Stimulated activated naive CD8-positive, alpha-beta T cell treated with anti-CD3 and anti-CD28 coated beads, Interleukin-15, Interleukin-2, amounts not matched to agents 100 ng/mL and 50 ng/mL, for 24 hours (primary cell): ENCODE measurements at regions not wholly inside any gene's neighbourhood (a gene's known extent, or its start where the extent isn't known, plus 50 kb on each side); places are given as distances from the start of the nearest gene placed in this dataset.
"Not testable (repeated sequence)": the region's sequence is repeated elsewhere in the genome, so short reads cannot be mapped to it uniquely, and the experiment has no call there.

Source experiments
- H3K27ac Mint-ChIP-seq: one replicate; pipeline ENCODE4 v1.8.0; 2021; ENCODE audit warnings: mild to moderate bottlenecking, mixed read lengths
- H3K27me3 Mint-ChIP-seq: one replicate; pipeline ENCODE4 v1.8.0; 2021; ENCODE audit warnings: mixed read lengths
- H3K36me3 Mint-ChIP-seq: one replicate; pipeline ENCODE4 v1.8.0; 2021; ENCODE audit warnings: low read depth, mixed read lengths
- H3K4me1 Mint-ChIP-seq: one replicate; pipeline ENCODE4 v1.8.0; 2021; ENCODE audit warnings: low read depth, mixed read lengths
- H3K4me3 Mint-ChIP-seq: one replicate; pipeline ENCODE4 v1.8.0; 2021; ENCODE audit warnings: mild to moderate bottlenecking, mixed read lengths
- H3K9me3 Mint-ChIP-seq: one replicate; pipeline ENCODE4 v1.8.0; 2021; ENCODE audit warnings: mixed read lengths

DNA sequence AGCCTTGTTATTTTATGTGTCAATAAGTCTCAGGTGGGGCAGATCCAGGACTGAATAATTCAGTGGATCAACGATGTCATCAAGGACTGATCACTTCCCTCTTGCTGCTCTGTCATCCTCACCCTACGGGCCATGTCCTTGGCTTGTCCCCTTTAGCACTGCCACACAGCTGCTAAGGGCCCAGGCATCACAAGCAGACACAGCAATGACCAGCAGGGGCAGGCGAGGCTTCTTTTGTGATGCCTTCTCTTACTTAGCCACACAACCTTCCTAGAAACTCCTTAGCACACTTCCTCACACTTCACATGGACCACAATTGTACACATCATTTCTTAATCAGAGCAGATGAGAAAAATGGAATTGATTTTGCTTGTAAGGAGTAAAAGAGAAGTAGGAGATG, 356.3 kb upstream of the SOX9 start:
- H3K36me3 Mint-ChIP-seq = no peaks in the 10 kb centered on the region
- peaks cover 13% of the 10 kb centered on the region for H3K9me3 Mint-ChIP-seq
- no peak overlapping the region for H3K27ac Mint-ChIP-seq
- no peaks in the 10 kb centered on the region for H3K4me1 Mint-ChIP-seq
- no peak overlapping the region for H3K4me3 Mint-ChIP-seq
- H3K27me3 Mint-ChIP-seq = no peaks in the 10 kb centered on the region

DNA sequence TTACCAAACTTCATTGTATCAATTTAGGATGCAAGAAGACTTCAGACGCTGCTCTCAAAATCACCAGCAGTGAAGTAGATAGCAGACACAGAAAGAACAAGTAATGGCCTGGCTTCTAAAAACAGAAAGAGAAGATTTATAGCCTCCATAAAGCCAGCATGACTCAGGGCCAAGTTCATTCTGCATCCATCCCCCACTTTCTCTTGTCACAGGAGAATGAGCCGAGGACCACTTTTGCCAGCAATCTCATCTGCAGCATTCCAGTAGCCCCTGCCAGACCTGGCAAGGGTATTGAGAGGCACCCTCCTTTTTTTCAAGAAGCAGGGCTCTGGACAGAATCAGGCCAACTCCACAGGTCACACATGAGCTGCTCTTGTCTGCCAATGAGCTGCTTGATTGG, 355.4 kb upstream of the SOX9 start:
- peaks cover 17% of the 10 kb centered on the region for H3K9me3 Mint-ChIP-seq
- no peak overlapping the region for H3K27ac Mint-ChIP-seq
- H3K4me3 Mint-ChIP-seq = no peak overlapping the region
- H3K36me3 Mint-ChIP-seq = no peaks in the 10 kb centered on the region
- no peaks in the 10 kb centered on the region for H3K27me3 Mint-ChIP-seq
- H3K4me1 Mint-ChIP-seq = no peaks in the 10 kb centered on the region

DNA sequence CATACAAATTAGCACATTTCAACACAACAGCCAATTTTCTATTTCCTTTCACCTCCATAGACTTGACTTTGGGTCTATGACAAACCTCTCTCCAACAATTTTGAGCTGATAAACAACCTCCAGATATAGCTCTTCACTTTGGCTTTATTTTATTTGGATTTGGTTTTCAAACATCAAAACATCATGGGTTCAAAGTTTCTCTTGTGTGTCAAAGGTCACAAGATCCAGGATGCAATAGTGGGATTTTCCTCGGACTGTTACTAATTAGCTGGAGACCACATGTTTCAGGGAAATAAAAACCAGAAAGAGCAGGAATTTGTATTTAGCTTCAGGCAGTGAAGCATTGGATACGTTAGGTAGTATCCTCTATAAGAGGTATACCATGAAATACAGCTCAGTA, 351.0 kb upstream of the SOX9 start:
- H3K27ac Mint-ChIP-seq = no peak overlapping the region
- H3K36me3 Mint-ChIP-seq = no peaks in the 10 kb centered on the region
- H3K27me3 Mint-ChIP-seq = no peaks in the 10 kb centered on the region
- H3K4me3 Mint-ChIP-seq = no peak overlapping the region
- H3K9me3 Mint-ChIP-seq = peaks cover 26% of the 10 kb centered on the region
- H3K4me1 Mint-ChIP-seq = no peaks in the 10 kb centered on the region

DNA sequence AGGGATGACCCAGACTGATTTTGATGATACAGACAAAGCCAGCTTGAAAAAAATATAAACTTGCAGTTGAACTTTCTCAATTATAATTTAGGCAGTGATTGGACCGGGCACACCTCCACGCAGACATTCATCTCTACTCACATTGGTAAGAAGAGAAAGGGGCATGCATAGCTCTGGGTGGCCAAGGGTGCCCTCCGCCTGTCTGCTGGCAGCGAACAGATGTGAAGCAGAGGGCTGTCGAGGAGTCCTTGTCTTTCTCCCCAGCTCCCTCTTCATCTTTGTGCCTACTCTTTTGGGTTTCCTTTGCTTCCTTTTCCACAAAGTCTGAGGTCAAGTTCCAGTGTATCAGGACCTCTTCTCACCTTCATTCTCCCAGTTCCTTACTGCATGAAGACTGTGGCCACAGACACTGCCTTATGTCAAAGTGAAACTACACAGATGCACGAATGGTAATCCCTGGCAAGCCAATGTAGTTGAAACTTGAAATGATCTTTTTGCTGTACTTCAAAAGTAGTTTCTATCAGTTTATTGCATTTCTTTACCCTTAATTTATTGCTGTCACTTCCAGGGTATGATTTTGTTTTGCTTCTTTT, 343.7 kb upstream of the SOX9 start:
- Mint-ChIP-seq H3K36me3 (no peaks in the 10 kb centered on the region), H3K4me1 (no peaks in the 10 kb centered on the region), H3K9me3 (peaks cover 5% of the 10 kb centered on the region), H3K27me3 (no peaks in the 10 kb centered on the region), H3K4me3 (no peak overlapping the region), H3K27ac (no peak overlapping the region)

DNA sequence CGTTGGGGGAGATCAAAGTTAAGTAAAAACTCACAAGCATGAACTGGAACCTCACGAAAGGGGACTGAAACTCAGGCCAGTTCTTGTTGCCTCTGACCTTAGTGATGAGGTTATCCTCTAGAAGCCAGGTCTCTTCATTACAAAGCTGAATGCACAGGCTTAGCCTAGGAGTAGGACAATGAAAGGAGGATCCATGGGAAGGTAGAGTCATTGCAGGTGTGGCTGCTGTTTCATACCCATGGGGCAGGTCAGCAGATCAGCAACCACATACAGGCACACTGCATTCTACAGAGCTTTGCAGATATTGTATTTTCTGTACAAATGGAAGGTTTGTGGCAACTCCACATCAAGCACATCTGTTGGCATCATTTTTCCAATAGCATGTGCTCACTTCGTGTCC, 341.3 kb upstream of the SOX9 start:
- Mint-ChIP-seq H3K9me3 (no peaks in the 10 kb centered on the region), H3K27me3 (no peaks in the 10 kb centered on the region), H3K4me1 (no peaks in the 10 kb centered on the region), H3K4me3 (no peak overlapping the region), H3K27ac (no peak overlapping the region), H3K36me3 (no peaks in the 10 kb centered on the region)

DNA sequence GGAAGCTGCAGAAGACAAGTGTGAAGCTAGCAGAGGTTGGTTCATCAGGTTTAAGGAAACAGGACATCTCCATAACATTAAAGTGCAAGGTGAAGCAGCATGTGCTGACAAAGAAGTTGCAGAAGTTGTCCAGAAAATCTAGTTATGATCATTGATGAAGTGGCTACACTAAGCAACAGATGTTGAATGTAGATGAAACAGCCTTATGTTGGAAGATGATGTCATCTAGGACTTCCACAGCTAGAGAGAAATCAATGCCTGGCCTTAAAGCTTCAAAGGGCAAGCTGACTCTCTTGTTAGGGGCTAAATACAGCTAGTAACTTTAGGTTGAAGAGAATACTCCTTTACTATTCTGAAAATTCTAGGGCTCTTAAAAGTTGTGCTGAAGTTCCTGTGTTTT, 340.2 kb upstream of the SOX9 start:
- H3K9me3 Mint-ChIP-seq = peaks cover 7% of the 10 kb centered on the region
- no peaks in the 10 kb centered on the region for H3K36me3 Mint-ChIP-seq
- H3K4me1 Mint-ChIP-seq = no peaks in the 10 kb centered on the region
- no peak overlapping the region for H3K27ac Mint-ChIP-seq
- no peaks in the 10 kb centered on the region for H3K27me3 Mint-ChIP-seq
- no peak overlapping the region for H3K4me3 Mint-ChIP-seq

DNA sequence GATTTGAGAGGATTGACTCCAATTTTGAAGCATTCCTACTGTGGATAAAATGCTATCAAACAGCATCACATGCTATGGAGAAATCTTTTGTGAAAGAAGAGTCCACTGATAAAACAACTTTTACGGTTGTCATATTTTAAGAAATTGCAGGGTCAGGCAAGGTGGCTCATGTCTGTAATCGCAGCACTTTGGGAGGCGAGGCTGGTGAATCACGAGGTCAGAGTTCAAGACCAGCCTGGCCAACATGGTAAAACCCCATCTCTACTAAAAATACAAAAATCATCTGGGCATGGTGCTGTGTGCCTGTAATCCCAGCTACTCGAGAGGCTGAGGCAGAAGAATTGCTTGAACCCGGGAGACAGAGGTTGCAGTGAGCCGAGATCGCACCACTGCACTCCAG, 338.8 kb upstream of the SOX9 start:
- peaks cover 12% of the 10 kb centered on the region for H3K9me3 Mint-ChIP-seq
- not testable (repeated sequence) for H3K4me3 Mint-ChIP-seq, H3K4me1 Mint-ChIP-seq, H3K27ac Mint-ChIP-seq, H3K36me3 Mint-ChIP-seq, H3K27me3 Mint-ChIP-seq

DNA sequence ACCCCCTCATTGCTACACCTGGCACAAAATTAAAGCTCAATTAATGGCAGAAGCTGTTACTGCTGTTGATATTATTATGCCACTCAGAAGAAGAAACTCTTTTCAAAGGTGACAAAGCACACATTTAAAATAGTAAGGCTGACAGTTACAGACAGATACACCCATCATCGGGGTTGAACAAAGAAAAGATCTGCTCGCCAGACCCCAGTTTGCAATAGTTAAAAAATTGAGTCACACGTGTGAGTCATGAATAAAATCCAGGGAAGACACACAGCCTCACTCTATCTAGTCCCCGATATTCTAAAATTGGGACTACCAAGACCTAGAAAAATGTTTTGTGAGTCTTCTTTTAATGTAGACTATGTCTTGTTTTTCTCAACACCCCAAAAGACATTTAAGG, 330.0 kb upstream of the SOX9 start:
- peaks cover 9% of the 10 kb centered on the region for H3K9me3 Mint-ChIP-seq
- no peaks in the 10 kb centered on the region for H3K4me1 Mint-ChIP-seq
- H3K36me3 Mint-ChIP-seq = no peaks in the 10 kb centered on the region
- no peak overlapping the region for H3K27ac Mint-ChIP-seq
- H3K4me3 Mint-ChIP-seq = no peak overlapping the region
- no peaks in the 10 kb centered on the region for H3K27me3 Mint-ChIP-seq

DNA sequence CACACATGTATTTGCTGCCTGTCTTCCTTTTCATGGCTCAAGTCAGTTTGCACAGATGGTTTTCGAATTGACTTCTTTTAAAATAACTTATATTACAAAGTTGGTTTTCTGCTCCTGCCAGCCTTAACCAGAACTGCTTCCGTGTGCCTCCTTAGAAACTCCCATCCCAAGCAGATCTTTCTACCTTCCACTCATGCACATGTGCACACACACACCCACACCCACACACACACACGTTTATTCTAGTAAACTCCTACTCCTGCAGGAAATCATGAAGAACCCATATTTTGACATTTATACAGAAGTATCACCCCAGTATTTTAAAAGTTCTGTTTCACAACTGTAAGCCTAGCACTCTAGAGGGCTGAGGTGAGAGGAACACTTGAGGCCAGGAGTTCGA, 329.5 kb upstream of the SOX9 start:
- Mint-ChIP-seq H3K4me3 (no peak overlapping the region), H3K9me3 (peaks cover 11% of the 10 kb centered on the region), H3K27me3 (no peaks in the 10 kb centered on the region), H3K36me3 (no peaks in the 10 kb centered on the region), H3K4me1 (no peaks in the 10 kb centered on the region), H3K27ac (no peak overlapping the region)

DNA sequence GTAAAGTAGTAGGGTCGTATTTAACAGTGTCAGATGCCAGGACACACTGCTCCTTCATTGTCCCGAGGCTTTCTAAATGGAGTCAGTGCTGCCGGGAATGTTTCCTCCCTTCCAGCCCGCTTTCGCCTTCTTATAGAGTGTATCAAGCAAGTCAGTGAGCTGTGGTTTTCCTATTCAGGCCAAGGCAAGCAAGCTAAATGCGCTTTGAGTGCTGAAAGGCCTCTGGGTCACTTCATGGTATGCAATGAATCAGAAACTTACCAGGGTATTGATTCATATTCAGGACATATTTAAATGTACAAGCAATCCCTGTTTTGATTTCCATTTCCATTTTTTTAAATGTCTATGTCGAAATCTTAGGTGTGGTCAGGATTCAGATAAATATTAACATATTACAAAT, 327.9 kb upstream of the SOX9 start:
- no peak overlapping the region for H3K27ac Mint-ChIP-seq
- H3K27me3 Mint-ChIP-seq = no peaks in the 10 kb centered on the region
- H3K9me3 Mint-ChIP-seq = peaks cover 8% of the 10 kb centered on the region
- H3K4me3 Mint-ChIP-seq = no peak overlapping the region
- H3K36me3 Mint-ChIP-seq = no peaks in the 10 kb centered on the region
- H3K4me1 Mint-ChIP-seq = no peaks in the 10 kb centered on the region

DNA sequence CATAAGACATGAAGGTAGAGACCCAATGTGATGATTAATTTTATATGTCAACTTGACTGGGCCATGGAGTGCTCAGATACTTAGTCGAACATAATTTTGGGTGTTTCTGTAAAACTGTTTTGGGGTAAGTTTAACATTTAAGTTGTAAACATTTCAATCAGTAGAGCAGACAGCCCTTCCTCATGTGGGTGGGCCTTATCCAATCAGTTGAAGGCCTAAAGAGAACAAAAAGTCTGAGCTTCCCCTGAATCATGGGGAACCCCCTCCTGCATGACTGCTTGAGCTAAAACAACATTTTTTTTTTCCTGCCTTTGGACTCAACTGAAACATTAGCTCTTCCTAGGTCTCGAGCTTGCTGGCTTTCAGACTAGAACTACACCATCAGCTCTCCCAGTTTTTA, 327.3 kb upstream of the SOX9 start:
- no peak overlapping the region for H3K4me3 Mint-ChIP-seq
- no peaks in the 10 kb centered on the region for H3K27me3 Mint-ChIP-seq
- peaks cover 8% of the 10 kb centered on the region for H3K9me3 Mint-ChIP-seq
- no peaks in the 10 kb centered on the region for H3K4me1 Mint-ChIP-seq
- no peaks in the 10 kb centered on the region for H3K36me3 Mint-ChIP-seq
- H3K27ac Mint-ChIP-seq = no peak overlapping the region

DNA sequence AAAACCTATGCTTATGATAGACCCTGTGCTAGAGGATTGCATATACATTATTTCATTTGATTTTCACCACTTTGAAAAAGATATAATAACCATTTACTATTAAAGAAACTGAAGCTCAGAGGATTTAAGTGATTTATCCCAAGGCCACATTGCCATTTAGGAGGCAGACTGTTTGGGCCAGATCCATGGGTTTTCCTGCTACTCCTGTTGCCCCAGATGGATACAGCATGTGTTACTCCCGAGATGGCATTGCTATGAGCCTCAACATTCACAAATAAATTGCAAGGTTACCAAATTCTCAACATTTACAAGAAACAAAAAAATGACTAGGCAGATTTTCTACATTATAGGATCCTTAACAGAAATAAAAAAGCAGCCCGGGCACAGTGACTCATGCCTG, 322.1 kb upstream of the SOX9 start:
- Mint-ChIP-seq H3K9me3 (peaks cover 18% of the 10 kb centered on the region), H3K27ac (no peak overlapping the region), H3K4me1 (no peaks in the 10 kb centered on the region), H3K27me3 (peaks cover 4% of the 10 kb centered on the region), H3K36me3 (no peaks in the 10 kb centered on the region), H3K4me3 (no peak overlapping the region)

DNA sequence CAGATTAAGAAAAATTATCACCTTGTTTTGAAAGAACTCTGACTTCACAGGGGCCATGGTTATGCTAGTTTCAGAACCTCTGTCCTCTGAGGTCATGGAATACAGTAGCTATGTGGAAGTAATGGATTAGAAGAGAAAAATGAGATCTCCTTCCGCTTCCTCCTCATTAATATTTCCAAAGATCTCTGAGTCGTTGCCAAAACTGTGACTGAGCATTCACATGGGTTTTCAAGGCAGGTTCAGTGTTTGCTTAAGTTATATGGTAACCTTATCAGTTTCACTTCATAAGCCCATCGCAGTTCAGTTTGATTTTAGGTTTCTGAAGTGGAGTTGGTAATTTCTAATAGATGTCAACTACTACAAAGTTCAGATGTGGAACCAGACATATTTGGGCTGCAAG, 321.2 kb upstream of the SOX9 start:
- H3K27me3 Mint-ChIP-seq = peaks cover 4% of the 10 kb centered on the region
- no peak overlapping the region for H3K27ac Mint-ChIP-seq
- peaks cover 14% of the 10 kb centered on the region for H3K9me3 Mint-ChIP-seq
- H3K4me3 Mint-ChIP-seq = no peak overlapping the region
- no peaks in the 10 kb centered on the region for H3K36me3 Mint-ChIP-seq
- no peaks in the 10 kb centered on the region for H3K4me1 Mint-ChIP-seq

DNA sequence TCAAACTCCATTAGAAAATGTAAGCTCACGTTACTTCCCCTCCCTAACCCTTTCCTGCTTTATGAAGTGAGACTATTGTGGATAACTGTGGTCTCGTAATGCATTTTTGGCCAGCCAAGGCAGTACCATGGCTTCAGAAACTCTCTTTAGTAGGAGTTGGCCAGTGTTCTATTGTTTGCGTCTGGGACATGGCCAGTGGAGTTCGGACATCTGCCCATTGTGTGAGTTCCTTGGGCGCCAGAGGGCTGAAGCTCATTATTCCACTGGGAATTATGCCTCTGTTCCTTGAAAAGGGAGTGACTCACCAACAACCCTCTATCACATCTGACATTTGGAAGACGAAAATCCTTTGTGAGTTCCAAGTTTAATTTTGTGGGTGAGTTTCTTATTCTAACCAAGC, 319.5 kb upstream of the SOX9 start:
- Mint-ChIP-seq H3K36me3 (no peaks in the 10 kb centered on the region), H3K4me3 (no peak overlapping the region), H3K4me1 (no peaks in the 10 kb centered on the region), H3K9me3 (peaks cover 12% of the 10 kb centered on the region), H3K27me3 (peaks cover 4% of the 10 kb centered on the region), H3K27ac (no peak overlapping the region)

DNA sequence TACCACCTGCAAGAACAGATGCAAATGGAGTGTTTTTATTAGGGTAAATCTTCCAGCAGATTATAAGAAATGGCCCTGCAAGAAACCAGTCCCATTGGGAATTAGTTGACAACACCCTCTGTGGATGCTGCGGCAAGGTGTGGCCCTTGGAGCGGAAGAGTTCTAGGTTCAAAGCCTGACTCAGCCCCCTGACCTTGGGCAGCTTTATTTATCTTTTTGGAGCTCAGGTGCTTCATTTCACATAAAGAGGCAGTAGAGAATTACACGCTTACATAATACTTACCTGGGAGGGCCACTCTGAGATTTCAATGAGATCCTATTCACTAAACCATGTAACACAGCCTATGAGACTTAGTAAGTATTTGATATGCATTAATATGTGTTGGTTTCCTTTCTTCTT, 318.2 kb upstream of the SOX9 start:
- Mint-ChIP-seq H3K36me3 (no peaks in the 10 kb centered on the region), H3K27ac (no peak overlapping the region), H3K9me3 (peaks cover 13% of the 10 kb centered on the region), H3K27me3 (peaks cover 4% of the 10 kb centered on the region), H3K4me1 (no peaks in the 10 kb centered on the region), H3K4me3 (no peak overlapping the region)

DNA sequence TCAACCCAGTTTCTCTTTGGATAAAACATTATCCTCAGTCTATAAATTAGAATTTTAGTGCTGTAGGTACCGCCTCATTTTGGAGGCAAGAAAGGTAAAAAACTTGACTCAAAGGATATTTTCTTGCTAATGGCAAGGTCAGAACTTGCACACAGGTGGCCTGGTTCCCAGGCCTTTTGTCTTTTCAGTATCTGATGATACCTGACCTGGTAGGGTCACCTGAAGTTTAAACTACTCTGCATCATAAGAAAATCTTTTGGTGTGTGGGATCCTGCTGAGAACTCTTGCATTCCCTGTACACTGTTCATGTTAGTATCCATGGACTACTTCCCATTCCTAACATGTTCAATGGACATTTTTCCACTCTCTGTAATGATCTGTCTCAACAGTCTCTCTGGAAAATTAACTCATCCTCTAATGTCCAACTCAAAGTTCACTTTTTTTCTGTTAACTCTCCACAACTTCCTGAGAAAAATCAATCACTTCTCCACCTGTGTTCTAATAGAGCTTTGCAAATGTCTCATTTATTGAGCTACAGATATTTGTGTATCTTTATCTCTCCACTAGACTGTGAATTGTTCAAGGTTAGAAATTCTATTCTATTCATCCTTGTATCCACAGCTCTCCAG, 317.1 kb upstream of the SOX9 start:
- no peaks in the 10 kb centered on the region for H3K36me3 Mint-ChIP-seq
- H3K4me1 Mint-ChIP-seq = no peaks in the 10 kb centered on the region
- peaks cover 14% of the 10 kb centered on the region for H3K9me3 Mint-ChIP-seq
- H3K27me3 Mint-ChIP-seq = peaks cover 4% of the 10 kb centered on the region
- H3K27ac Mint-ChIP-seq = no peak overlapping the region
- no peak overlapping the region for H3K4me3 Mint-ChIP-seq
